PFSK-1 (cell line): ENCODE measurements at regions not wholly inside any gene's neighbourhood (a gene's known extent, or its start where the extent isn't known, plus 50 kb on each side); places are given as distances from the start of the nearest gene placed in this dataset.

ENCODE experiments used
- REST ChIP-seq, 2 experiments: IDR thresholded peaks; 2 replicates each; pipeline versions ENCODE4 v1.6.1 to v1.8.0; 2011 to 2012; ENCODE audit warnings: low read depth in 2 of 2, low read length in 2 of 2, control low read depth in 1 of 2, inconsistent platforms in 1 of 2, mild to moderate bottlenecking in 1 of 2, moderate library complexity in 1 of 2; ENCODE audit not compliant: insufficient read depth in 1 of 2
- TAF1 ChIP-seq: IDR thresholded peaks from 2 replicates; pipeline ENCODE4 v1.6.1; 2012; ENCODE audit warnings: low read length, control low read depth, borderline replicate concordance; ENCODE audit not compliant: insufficient read depth

- TF ChIP-seq TAF1 (no peak), REST (IDR thresholded peaks at IDR 0.05; ENCODE audit: insufficient read depth in 1 of 2, low read depth in 2 of 2, low read length in 2 of 2) (no peak)
These were observed 110.6 kb downstream of the OAT start for GRCh38 chr10:124308056-124308645.
